Tibial nerve (tissue), 3 donors: ENCODE measurements at regions not wholly inside any gene's neighbourhood (a gene's known extent, or its start where the extent isn't known, plus 50 kb on each side); places are given as distances from the start of the nearest gene placed in this dataset.

Source experiments
- POLR2A ChIP-seq, 2 donors: fragments of 450-650 bp; IDR thresholded peaks; one replicate each; pipeline ENCODE4 v1.6.1; 2017; ENCODE audit warnings: antibody characterized with exemption in 2 of 2, mild to moderate bottlenecking in 2 of 2, moderate library complexity in 2 of 2
- TF ChIP-seq, protein P1 (sequence below), 5 experiments: fragments of 200-600 bp in 3 of 5; fragments of 450-650 bp in 2 of 5; sonication (generic) in 3 of 5; IDR thresholded peaks; one replicate each; pipeline ENCODE4 v1.5.1; 2016 to 2019; ENCODE audit warnings: antibody characterized with exemption in 5 of 5, mild to moderate bottlenecking in 3 of 5, moderate library complexity in 2 of 5

DNA sequence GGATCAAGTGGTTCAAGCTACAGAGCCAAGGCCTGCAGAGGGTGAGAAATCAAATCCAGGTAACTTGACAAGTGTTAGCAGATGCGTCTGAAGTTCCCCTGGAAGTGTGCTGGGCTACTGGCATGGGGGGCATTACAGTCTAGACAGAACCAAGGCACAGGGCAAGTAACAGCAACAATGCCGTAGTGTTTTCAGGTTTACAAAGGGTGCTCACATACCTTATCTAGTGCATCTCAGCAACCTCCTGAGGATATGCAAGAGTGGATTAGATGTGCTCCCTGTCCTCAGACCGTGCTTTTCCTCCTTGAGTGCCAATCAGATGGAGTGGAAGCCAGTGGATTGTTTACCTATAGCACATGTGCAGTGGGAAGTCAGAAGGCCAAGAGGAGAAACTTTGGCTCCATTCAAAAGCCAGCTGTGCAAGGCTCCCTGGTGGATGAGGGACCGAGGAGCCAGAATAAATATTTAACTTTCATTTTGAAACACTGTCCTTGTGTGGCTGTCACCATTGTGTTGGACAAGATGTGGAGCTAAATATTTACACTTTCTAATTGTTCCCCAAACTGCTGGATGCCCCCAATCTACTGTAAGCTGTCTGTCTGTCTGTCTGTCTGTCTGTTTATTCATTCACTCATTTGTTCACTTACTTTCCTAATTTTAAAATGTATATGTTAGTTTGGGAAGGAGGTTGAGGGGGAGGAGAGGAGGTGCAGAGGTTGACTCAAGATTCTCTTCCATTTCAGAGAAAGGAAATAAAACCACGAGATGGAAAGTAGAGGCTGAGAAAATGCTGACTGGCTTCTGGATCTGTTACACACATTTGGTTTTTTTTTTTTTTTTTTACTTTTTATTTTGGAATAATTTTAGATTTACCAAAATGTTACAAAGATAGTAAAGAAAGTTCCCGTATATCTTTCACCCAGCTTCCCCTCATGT is 184.0 kb upstream of the PARP11 start:
- TF ChIP-seq POLR2A (IDR thresholded peaks at IDR 0.05), result no peak
- TF ChIP-seq, protein P1, sequence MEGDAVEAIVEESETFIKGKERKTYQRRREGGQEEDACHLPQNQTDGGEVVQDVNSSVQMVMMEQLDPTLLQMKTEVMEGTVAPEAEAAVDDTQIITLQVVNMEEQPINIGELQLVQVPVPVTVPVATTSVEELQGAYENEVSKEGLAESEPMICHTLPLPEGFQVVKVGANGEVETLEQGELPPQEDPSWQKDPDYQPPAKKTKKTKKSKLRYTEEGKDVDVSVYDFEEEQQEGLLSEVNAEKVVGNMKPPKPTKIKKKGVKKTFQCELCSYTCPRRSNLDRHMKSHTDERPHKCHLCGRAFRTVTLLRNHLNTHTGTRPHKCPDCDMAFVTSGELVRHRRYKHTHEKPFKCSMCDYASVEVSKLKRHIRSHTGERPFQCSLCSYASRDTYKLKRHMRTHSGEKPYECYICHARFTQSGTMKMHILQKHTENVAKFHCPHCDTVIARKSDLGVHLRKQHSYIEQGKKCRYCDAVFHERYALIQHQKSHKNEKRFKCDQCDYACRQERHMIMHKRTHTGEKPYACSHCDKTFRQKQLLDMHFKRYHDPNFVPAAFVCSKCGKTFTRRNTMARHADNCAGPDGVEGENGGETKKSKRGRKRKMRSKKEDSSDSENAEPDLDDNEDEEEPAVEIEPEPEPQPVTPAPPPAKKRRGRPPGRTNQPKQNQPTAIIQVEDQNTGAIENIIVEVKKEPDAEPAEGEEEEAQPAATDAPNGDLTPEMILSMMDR (IDR thresholded peaks at IDR 0.05), result no peak
